ENCODE measurements at regions not wholly inside any gene's neighbourhood (a gene's known extent, or its start where the extent isn't known, plus 50 kb on each side); places are given as distances from the start of the nearest gene placed in this dataset.

DNA sequence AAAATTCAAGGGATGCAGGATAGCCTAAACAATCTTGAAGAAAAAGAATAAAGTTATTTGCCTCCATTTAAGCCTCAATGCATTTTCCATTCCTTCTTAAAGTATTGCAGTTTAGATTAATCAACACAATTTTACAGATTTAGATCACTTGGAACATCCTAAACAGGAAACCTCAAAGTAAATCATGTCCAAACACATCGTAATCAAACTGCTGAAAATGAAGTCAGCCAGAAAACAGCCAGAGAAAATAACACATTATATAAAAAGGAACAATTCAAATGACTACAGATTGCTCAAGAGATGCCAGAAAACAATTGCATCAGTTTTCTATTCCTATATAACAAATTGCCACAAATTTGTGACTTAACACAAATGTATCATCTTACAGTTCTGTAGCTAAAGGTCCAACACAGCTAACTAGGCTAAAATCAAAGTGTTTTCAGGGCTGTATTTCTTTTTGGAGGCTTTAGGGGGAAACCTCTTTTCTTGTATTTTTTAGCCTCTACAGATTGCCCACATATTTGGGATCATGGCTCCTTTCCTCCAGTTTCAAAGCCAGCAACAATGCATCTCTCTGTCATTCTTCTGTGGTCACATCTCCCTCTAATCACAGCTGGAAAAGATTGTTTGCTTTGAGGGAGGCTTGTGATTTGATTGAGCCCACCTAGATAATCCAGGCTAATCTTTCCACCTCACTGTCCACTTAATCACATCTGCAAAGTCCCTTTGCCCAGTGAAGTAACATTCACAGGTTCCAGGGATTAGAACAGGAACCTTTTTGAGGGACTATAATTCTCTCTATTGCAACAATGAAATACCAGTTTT, 543.3 kb upstream of the UBE2E2 start:
- DNase-seq (ENCODE audit: low read depth, low spot score) = no peak
- H3K27ac ChIP-seq = no peak overlapping the region

DNA sequence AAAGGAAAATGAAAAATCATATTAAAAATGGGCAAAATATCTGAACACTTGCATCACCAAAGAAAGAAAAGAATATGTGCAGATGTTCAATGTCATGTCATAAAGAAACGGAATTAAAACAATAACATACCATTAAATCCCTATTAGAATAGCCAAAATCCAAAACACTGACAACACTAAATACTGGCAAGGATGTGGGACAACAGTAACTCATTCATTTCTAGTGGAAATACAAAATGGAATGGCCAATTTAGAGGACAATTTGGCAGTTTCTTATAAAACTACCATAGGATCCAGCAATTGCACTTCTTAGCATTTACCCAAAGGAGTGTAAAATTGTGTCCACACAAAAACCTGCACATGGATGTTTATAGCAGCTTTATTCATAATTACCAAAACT, 542.5 kb upstream of the UBE2E2 start:
- Histone ChIP-seq H3K36me3 (ENCODE audit: insufficient read depth, low read length) (no peaks in the 10 kb centered on the region), H3K4me3 (no peak overlapping the region), H3K9ac (ENCODE audit: insufficient read length) (no peak overlapping the region), H3K9me3 (ENCODE audit: low read depth, low read length) (no peaks in the 10 kb centered on the region), H3K27ac (no peak overlapping the region)
- DNase-seq (ENCODE audit: low read depth, low spot score) = no peak
- TF ChIP-seq FOXP2 (optimal IDR thresholded peaks at IDR 0.05; ENCODE audit: control extremely low read depth, extremely low read length, insufficient read depth) = no peak
- TF ChIP-seq POLR2AphosphoS5 (IDR thresholded peaks at IDR 0.05; ENCODE audit: borderline replicate concordance, low read depth, low read length) = no peak
- no peak for TF ChIP-seq EZH2 (IDR thresholded peaks at IDR 0.05)

More for the DNA sequence above, 543.3 kb upstream of the UBE2E2 start:
- Histone ChIP-seq H3K9me3 (ENCODE audit: low read depth, low read length) (no peaks in the 10 kb centered on the region), H3K36me3 (ENCODE audit: insufficient read depth, low read length) (no peaks in the 10 kb centered on the region), H3K9ac (ENCODE audit: insufficient read length) (no peak overlapping the region), H3K4me3 (no peak overlapping the region)
- TF ChIP-seq POLR2AphosphoS5 (IDR thresholded peaks at IDR 0.05; ENCODE audit: borderline replicate concordance, low read depth, low read length) (no peak), FOXP2 (optimal IDR thresholded peaks at IDR 0.05; ENCODE audit: control extremely low read depth, extremely low read length, insufficient read depth) (no peak), EZH2 (IDR thresholded peaks at IDR 0.05) (no peak)

DNA sequence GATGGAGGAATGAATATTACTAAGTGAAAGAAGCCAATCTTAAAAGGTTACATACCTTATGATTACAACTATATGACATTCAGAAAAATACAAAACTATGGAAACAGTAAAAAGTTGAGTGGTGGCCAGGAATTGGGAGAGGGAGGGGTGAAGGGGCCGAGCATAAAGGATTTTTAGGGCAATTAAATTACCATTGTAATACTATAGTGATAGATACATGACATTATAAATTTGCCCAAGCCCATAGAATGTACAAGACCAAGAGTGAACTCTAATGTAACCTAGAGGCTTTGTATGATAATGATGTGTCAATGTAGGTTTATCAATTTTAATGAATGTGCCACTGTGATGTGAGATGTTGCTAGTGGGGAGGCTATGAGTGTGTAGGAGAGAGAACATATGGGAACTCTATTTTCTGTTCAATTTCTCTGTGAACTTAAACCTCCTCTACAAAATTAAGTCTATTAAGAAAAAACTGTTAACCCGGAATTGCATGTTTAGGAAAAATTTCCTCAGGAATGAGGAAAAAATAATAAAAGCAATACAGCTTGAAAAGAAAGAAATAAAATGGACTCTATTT, 541.9 kb upstream of the UBE2E2 start:
- no peak overlapping the region for H3K27ac ChIP-seq
- no peaks in the 10 kb centered on the region for H3K36me3 ChIP-seq (ENCODE audit: insufficient read depth, low read length)
- no peak overlapping the region for H3K9ac ChIP-seq (ENCODE audit: insufficient read length)
- no peak overlapping the region for H3K4me3 ChIP-seq
- DNase-seq (ENCODE audit: low read depth, low spot score) = no peak
- TF ChIP-seq EZH2 (IDR thresholded peaks at IDR 0.05) (no peak), FOXP2 (optimal IDR thresholded peaks at IDR 0.05; ENCODE audit: control extremely low read depth, extremely low read length, insufficient read depth) (no peak), POLR2AphosphoS5 (IDR thresholded peaks at IDR 0.05; ENCODE audit: borderline replicate concordance, low read depth, low read length) (no peak)
- H3K9me3 ChIP-seq (ENCODE audit: low read depth, low read length) = no peaks in the 10 kb centered on the region

GRCh38 chr3:22665528-22665927, 537.6 kb upstream of the UBE2E2 start:
- no peak overlapping the region for H3K9ac ChIP-seq (ENCODE audit: insufficient read length)
- DNase-seq (ENCODE audit: low read depth, low spot score) = no peak
- TF ChIP-seq EZH2 (IDR thresholded peaks at IDR 0.05) (no peak), POLR2AphosphoS5 (IDR thresholded peaks at IDR 0.05; ENCODE audit: borderline replicate concordance, low read depth, low read length) (no peak), FOXP2 (optimal IDR thresholded peaks at IDR 0.05; ENCODE audit: control extremely low read depth, extremely low read length, insufficient read depth) (no peak)
- no peak overlapping the region for H3K4me3 ChIP-seq
- no peaks in the 10 kb centered on the region for H3K36me3 ChIP-seq (ENCODE audit: insufficient read depth, low read length)
- H3K9me3 ChIP-seq (ENCODE audit: low read depth, low read length) = no peaks in the 10 kb centered on the region
- no peak overlapping the region for H3K27ac ChIP-seq

DNA sequence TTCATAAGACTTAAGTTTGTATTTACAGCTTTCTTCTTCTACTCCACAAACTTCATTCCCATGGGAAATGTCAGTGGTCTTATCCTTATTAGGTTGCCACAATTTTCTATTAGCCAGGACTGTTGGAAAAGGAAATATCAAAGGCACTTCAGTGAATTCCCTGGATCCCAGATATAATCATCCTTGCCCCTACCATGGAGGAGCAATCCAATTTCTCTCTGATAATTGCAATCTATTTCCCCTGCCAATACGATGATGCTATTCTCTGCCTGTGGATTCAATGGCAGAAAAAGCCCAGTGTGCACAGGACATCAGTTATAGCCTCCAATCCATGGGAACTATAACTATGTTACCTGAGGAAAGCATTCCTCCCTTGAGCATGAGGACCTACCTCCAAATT, 536.4 kb upstream of the UBE2E2 start:
- no peaks in the 10 kb centered on the region for H3K9me3 ChIP-seq (ENCODE audit: low read depth, low read length)

GRCh38 chr3:22671848-22672247, 531.3 kb upstream of the UBE2E2 start:
- no peak overlapping the region for H3K4me3 ChIP-seq
- DNase-seq (ENCODE audit: low read depth, low spot score) = no peak
- TF ChIP-seq FOXP2 (optimal IDR thresholded peaks at IDR 0.05; ENCODE audit: control extremely low read depth, extremely low read length, insufficient read depth) (no peak), POLR2AphosphoS5 (IDR thresholded peaks at IDR 0.05; ENCODE audit: borderline replicate concordance, low read depth, low read length) (no peak), EZH2 (IDR thresholded peaks at IDR 0.05) (no peak)
- no peak overlapping the region for H3K9ac ChIP-seq (ENCODE audit: insufficient read length)
- H3K36me3 ChIP-seq (ENCODE audit: insufficient read depth, low read length) = no peaks in the 10 kb centered on the region
- H3K27ac ChIP-seq = no peak overlapping the region
- no peaks in the 10 kb centered on the region for H3K9me3 ChIP-seq (ENCODE audit: low read depth, low read length)

More for the DNA sequence above, 536.4 kb upstream of the UBE2E2 start:
- no peak overlapping the region for H3K9ac ChIP-seq (ENCODE audit: insufficient read length)
- DNase-seq (ENCODE audit: low read depth, low spot score) = no peak
- H3K27ac ChIP-seq = no peak overlapping the region
- H3K36me3 ChIP-seq (ENCODE audit: insufficient read depth, low read length) = no peaks in the 10 kb centered on the region
- TF ChIP-seq FOXP2 (optimal IDR thresholded peaks at IDR 0.05; ENCODE audit: control extremely low read depth, extremely low read length, insufficient read depth) (no peak), POLR2AphosphoS5 (IDR thresholded peaks at IDR 0.05; ENCODE audit: borderline replicate concordance, low read depth, low read length) (no peak)
- H3K4me3 ChIP-seq = no peak overlapping the region

GRCh38 chr3:22684739-22685138, 518.4 kb upstream of the UBE2E2 start:
- Histone ChIP-seq H3K27ac (no peak overlapping the region), H3K4me3 (no peak overlapping the region), H3K9ac (ENCODE audit: insufficient read length) (no peak overlapping the region), H3K9me3 (ENCODE audit: low read depth, low read length) (no peaks in the 10 kb centered on the region), H3K36me3 (ENCODE audit: insufficient read depth, low read length) (no peaks in the 10 kb centered on the region)
- TF ChIP-seq EZH2 (IDR thresholded peaks at IDR 0.05) = no peak
- TF ChIP-seq FOXP2 (optimal IDR thresholded peaks at IDR 0.05; ENCODE audit: control extremely low read depth, extremely low read length, insufficient read depth) = no peak
- no peak for DNase-seq (ENCODE audit: low read depth, low spot score)

DNA sequence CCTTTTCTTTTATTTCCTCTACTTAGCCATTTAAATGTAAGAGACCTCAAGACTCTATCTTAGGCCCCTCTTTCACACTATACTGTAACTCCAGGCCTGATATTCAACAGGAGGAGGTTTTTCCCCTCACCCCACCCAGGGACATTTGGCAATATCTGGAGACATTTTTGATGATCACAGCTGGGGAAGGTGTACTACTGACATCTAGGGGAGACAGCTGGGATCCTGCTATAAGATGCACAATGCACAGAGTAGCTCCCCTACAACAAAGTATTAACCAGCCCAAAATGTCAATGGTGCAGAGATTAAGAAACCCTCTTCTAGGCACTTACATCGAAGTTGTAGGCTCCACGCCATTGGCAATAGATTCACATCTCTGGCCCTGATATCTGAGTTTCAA, 517.5 kb upstream of the UBE2E2 start:
- H3K9ac ChIP-seq (ENCODE audit: insufficient read length) = no peak overlapping the region
- H3K36me3 ChIP-seq (ENCODE audit: insufficient read depth, low read length) = no peaks in the 10 kb centered on the region
- no peaks in the 10 kb centered on the region for H3K9me3 ChIP-seq (ENCODE audit: low read depth, low read length)
- H3K4me3 ChIP-seq = no peak overlapping the region
- no peak for DNase-seq (ENCODE audit: low read depth, low spot score)
- TF ChIP-seq FOXP2 (optimal IDR thresholded peaks at IDR 0.05; ENCODE audit: control extremely low read depth, extremely low read length, insufficient read depth) (no peak), POLR2AphosphoS5 (IDR thresholded peaks at IDR 0.05; ENCODE audit: borderline replicate concordance, low read depth, low read length) (no peak), EZH2 (IDR thresholded peaks at IDR 0.05) (no peak)
- H3K27ac ChIP-seq = no peak overlapping the region

All from SK-N-MC (cell line).